HG03097 (cell line): ENCODE measurements at regions not wholly inside any gene's neighbourhood (a gene's known extent, or its start where the extent isn't known, plus 50 kb on each side); places are given as distances from the start of the nearest gene placed in this dataset.
"Not testable (repeated sequence)": the region's sequence is repeated elsewhere in the genome, so short reads cannot be mapped to it uniquely, and the experiment has no call there.

Experiments used
- ATAC-seq: cut with Tn5 transposase; IDR thresholded peaks from one replicate; pipeline ENCODE4 v1.9.1; 2021; ENCODE audit not compliant: unreplicated experiment, low FRiP score

- not testable (repeated sequence) for ATAC-seq
Observed at GRCh38 chr7:17113770-17114169, 184.7 kb upstream of the AHR start.

- no peak for ATAC-seq
Observed at GRCh38 chr7:17118412-17118811, 180.0 kb upstream of the AHR start.

DNA sequence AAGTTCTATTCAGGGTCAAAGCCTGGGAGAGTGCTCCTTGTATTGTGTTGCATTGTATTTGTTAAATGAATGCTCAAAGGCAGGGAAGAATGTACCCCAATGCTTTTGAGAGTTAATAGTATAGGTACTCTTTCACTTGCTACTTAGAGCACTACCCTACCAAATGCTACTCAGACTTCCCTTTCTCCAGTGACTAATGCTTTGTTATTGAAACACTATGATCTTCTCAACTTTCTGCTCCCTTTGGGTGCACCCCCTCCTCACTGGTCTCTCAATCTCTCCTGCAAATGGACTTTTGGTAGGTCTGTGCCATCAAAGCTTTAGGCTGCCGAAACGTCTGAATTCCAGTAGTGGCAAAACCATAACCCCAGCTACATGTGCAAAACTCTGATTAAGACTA lies 177.7 kb upstream of the AHR start:
- no peak for ATAC-seq

DNA sequence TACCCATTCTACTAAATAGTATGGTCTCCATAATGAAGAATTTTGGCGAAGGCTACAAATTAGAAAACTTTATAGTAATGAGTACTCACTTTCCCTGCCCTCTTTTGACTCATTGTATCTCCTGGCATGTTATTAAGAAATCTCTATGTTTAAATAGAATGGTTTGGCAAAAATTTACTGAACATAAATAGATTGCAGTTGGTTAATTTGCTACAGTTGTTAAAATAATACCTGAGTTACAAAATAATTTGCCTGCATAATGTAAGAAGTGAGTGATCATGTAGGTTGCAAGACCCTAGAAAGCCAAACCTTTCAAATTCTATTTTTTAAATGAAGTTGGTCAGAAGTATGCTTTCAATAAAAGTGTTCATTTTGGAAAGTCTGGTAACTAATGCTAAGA lies 176.8 kb upstream of the AHR start:
- ATAC-seq = no peak

- ATAC-seq = no peak
Observed at GRCh38 chr7:17123020-17123419, 175.4 kb upstream of the AHR start.

DNA sequence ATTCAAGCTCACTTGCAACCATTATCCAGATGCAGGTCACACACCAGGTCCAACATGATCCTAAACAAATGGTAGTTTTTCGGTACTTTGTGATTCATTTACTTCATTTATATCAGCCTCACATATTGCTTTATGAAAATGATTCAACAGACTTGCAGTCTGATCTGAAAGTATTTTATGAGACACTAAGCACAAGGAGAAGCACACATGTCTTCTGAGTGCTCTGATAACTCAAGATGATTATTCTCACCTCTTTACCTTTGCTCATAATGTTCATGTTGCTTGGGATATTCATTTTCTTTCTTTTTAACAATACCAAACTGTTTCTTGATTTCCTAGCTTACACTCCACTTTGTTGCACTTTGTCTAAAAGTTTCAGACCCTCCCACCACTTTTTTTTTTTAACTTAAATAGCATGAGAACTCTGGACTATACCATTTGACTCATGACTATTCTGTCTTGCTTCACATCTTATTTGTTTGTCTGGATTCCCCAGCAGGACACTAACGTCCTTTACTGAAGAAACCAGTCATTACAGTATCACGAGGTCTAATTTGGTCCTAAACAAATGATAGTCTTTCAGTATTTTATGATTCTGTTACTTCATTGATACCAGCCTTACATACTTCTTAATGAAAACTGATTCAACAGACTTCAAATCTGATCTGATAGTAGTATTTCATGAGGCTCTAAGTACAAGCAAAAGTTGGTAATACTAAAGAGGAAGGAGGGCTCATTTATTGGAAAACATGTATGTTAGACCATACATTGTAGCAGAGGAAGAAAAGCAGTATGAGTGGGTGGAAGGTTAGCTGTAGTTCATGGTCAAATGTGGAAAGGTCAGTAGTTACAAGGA lies 171.8 kb upstream of the AHR start:
- no peak for ATAC-seq

GRCh38 chr7:17129218-17129617 lies 169.2 kb upstream of the AHR start:
- ATAC-seq = no peak

DNA sequence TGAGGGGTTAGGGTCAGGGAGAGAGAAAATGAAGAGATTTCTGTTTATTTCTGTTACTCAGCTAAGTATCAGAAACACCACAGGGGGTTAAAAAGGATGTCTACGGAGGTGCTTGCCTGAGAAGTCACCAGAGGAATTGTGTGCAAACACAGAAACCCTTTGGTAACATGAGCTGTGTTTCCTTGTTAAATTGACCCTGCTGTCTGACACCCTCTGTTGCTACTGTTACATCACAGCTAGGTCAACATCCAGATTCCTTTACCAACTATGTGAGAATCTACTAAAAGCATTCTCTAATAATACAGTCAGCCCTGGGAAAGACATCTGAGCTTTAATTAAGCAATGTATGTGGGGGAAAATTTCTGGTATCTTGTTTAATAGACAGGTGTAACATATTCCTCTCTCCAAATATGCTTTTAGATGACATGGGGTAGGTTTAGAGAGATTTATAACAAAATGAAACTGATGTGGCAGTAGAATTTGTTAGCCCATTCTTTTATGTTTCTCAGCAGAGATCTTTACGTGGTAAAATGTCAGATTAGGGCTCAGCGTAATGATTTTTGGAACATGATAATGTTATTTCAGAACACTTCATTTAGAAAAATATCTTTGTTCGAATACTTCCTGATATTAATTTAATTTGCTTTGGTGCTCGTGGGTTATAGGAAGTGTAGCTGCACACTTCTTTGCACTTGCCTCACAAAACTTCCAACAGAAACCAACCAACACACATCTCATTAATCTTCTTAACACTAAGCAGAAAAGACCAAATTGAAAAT lies 168.0 kb upstream of the AHR start:
- ATAC-seq = no peak

DNA sequence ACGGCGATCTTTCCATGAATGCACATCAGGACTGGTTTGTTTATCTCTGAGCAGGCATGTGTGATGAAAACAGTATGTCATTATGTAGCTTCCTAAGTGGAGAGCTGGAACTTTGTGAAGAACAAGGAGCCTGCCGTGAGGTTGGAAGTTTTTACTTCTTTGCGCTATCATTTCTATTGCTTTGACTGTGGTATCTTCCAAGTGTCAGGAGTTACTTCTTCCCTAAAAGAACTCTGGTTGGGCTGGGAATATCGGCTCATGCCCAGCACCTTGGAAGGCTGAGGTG lies 167.4 kb upstream of the AHR start:
- no peak for ATAC-seq

GRCh38 chr7:17131983-17132655 lies 166.3 kb upstream of the AHR start:
- ATAC-seq = peak; percentile 58

GRCh38 chr7:17132726-17133125 lies 165.7 kb upstream of the AHR start:
- ATAC-seq = no peak

- ATAC-seq = no peak
Observed at GRCh38 chr7:17133977-17134376, 164.5 kb upstream of the AHR start.

DNA sequence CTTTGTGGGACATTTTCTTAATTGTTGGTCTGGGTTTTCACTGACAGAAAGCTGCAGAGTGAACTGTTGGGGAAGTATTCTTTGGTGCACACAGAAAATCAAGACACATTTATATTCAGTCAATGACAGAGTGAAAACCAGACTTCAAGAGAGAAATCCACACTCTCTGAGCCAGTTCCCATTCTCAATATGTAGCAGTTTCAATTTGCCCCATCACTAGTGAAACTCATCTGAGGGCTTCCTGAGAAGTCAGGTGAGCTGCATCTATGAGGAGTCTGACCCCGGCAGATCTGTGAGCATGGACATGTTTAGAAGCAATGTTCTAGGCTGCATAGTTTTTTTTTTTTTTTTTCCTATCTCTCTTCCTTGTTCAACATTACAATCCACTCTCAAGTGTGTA lies 163.7 kb upstream of the AHR start:
- peak; percentile 88 for ATAC-seq

- no peak for ATAC-seq
Observed at GRCh38 chr7:17136126-17136525, 162.3 kb upstream of the AHR start.

DNA sequence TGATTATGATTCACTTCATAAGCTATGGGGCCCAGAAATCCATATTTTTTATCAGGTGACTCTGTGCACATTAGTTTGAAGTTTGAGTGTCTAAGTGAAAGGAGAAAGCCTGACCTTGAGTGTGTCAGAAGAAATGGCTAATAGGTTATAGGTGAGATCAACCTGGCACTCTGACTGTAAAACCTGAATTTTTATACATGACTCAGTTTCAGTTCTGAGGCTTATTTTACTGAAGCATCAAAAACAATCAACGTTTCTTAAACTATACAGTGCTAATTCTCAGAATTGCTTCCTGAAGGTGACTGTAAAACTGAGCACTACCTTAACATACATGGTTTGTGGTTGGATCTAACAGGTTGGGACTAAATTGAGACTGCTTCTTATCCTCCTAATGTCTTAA lies 159.4 kb upstream of the AHR start:
- ATAC-seq = no peak

DNA sequence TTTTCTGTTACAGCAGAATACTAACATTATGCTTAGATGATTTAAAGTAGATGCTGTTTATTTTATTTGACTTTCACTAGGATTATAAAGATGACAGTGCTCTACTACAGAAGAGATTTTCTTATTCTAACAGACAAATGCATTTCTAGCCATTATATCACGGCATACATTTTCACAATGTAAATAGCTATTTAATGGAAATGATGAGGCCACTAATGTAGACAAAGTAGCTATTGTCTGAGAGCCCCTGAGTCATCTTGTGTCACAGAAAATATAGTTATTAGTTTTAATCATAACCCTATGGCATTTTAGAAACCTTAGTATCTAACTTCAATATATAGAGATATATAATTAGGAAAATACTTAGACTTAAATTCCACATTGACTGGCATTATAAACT lies 158.0 kb upstream of the AHR start:
- ATAC-seq = no peak

DNA sequence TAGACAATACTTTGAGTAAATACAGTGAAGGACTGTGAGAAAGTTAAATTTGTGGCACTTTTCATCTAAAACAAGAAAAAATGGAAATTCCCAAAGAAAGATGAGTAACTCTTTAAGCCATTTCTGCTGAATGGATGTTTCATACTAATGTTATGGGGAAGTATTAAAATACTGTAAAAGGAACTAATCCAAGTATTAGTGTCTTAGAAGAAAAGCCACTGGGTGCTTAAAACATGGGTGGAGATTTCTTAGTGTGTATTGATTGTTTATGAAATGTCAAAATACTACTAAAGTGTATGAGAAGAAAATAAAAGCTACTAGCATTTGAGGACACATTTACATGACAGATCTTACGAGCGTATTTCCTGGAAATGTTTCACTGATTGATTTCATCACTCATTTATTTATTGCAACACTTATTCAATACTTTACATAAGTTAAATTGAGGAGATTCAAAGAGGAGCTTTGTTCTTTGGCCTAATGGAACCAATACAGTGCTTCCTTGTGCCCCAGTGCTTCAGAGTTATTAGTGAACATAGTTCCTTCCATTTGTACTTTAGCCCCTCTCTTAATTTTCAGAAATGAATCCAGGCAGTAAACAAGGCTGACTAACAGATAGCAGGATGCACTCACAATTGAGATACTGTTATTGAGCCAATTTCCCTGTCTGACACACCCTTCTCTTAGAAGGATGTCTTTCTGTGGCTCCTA lies 155.5 kb upstream of the AHR start:
- ATAC-seq = no peak

DNA sequence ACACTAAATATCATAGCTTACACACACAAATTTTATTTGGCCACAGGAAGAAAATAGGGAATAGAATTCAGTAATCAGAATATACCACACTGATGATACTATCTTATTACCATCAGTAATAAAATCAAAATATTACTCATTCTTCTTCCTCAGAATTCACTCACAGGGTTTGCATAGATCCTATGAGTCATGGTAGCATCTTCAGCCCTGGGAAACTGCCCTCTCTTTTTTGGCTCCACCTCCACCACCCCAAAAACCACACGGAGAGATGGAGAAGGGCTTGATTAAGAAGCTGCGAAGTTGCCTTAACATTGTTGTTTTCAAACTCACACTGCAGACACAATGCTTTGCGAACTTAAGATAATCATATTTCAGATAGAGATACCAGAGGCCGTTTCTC lies 154.1 kb upstream of the AHR start:
- no peak for ATAC-seq

- no peak for ATAC-seq
Observed at GRCh38 chr7:17146621-17147020, 151.8 kb upstream of the AHR start.

- ATAC-seq = no peak
Observed at GRCh38 chr7:17147409-17147808, 151.0 kb upstream of the AHR start.

DNA sequence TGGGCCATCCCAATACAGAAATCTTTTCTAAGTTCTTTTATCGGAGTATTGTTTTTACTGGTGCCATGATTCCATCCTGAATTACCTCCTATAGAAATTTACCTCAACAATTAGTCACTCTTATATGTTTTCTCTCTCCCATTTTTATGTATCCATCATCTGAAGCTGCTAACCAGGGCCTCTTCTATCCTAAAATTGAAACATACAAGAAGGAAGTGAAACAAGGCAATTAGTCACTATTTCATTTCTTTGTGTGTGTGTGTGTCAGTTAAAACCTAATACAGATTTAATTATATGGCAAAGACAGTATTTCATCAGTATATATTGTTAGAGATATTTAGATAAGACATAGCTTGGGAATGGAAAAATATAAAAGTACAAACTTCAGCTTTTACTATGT lies 148.4 kb upstream of the AHR start:
- ATAC-seq = peak; percentile 46
